DND-41 (cell line): ENCODE measurements at regions not wholly inside any gene's neighbourhood (a gene's known extent, or its start where the extent isn't known, plus 50 kb on each side); places are given as distances from the start of the nearest gene placed in this dataset.
"Not testable (repeated sequence)": the region's sequence is repeated elsewhere in the genome, so short reads cannot be mapped to it uniquely, and the experiment has no call there.

Source experiments
- ATAC-seq: fragments of 200-7000 bp; cut with Tn5 transposase; 3 replicates; pipeline ENCODE4 v1.9.1; 2021; ENCODE audit warnings: low read depth; ENCODE audit not compliant: insufficient read depth
- DNase-seq: peaks from one replicate; pipeline ENCODE4 v3.0.0-alpha.2; 2020
- H2AFZ ChIP-seq: 2 replicates; pipeline ENCODE4 v1.6.0; 2012; ENCODE audit warnings: low read depth, low read length
- H3K27ac ChIP-seq: 2 replicates; pipeline ENCODE4 v1.5.1; 2012; ENCODE audit warnings: low read length, inconsistent platforms
- H3K27me3 ChIP-seq: fragments of 200-600 bp; sonication (generic); 2 replicates; pipeline ENCODE4 v1.6.0; 2012; ENCODE audit warnings: low read length, mild to moderate bottlenecking, inconsistent platforms; ENCODE audit not compliant: insufficient read depth, poor library complexity
- H3K36me3 ChIP-seq: 2 replicates; pipeline ENCODE4 v1.5.1; 2012; ENCODE audit warnings: low read length, inconsistent platforms; ENCODE audit not compliant: insufficient read depth
- H3K4me1 ChIP-seq: 2 replicates; pipeline ENCODE4 v1.5.1; 2012; ENCODE audit warnings: mild to moderate bottlenecking, low read length; ENCODE audit not compliant: insufficient read depth
- H3K4me2 ChIP-seq: 2 replicates; pipeline ENCODE4 v1.6.0; 2012; ENCODE audit warnings: mild to moderate bottlenecking, moderate library complexity, low read length, inconsistent platforms; ENCODE audit not compliant: insufficient read depth
- H3K4me3 ChIP-seq, 2 experiments: fragments of 200-600 bp in 1 of 2; shearing (Covaris generic) in 1 of 2; 2 replicates each; pipeline ENCODE4 v1.5.1; 2012 to 2016; ENCODE audit warnings: inconsistent platforms in 2 of 2, low read length in 2 of 2, mild to moderate bottlenecking in 2 of 2, low read depth in 1 of 2, moderate library complexity in 1 of 2
- H3K79me2 ChIP-seq: 2 replicates; pipeline ENCODE4 v1.6.0; 2012; ENCODE audit warnings: low read length, inconsistent platforms; ENCODE audit not compliant: insufficient read depth
- H3K9ac ChIP-seq: 2 replicates; pipeline ENCODE4 v1.6.0; 2012; ENCODE audit warnings: low read depth, mild to moderate bottlenecking, inconsistent platforms, low read length, moderate library complexity
- H3K9me3 ChIP-seq: 2 replicates; pipeline ENCODE4 v1.5.1; 2012; ENCODE audit warnings: low read length, moderate library complexity, mild to moderate bottlenecking, inconsistent platforms; ENCODE audit not compliant: insufficient read depth, severe bottlenecking
- H4K20me1 ChIP-seq: 2 replicates; pipeline ENCODE4 v1.6.0; 2012; ENCODE audit warnings: low read length; ENCODE audit not compliant: insufficient read depth
- EZH2 ChIP-seq: IDR thresholded peaks from 3 replicates; pipeline ENCODE4 v1.6.1; 2012; ENCODE audit warnings: borderline replicate concordance, low read depth, mild to moderate bottlenecking, moderate library complexity, low read length, inconsistent platforms; ENCODE audit not compliant: severe bottlenecking
- TF ChIP-seq, protein P1 (sequence below): IDR thresholded peaks from 2 replicates; pipeline ENCODE4 v1.5.1; 2012; ENCODE audit warnings: borderline replicate concordance, low read length, moderate library complexity, mild to moderate bottlenecking; ENCODE audit not compliant: poor library complexity, severe bottlenecking; ENCODE audit errors: extremely low read depth

DNA sequence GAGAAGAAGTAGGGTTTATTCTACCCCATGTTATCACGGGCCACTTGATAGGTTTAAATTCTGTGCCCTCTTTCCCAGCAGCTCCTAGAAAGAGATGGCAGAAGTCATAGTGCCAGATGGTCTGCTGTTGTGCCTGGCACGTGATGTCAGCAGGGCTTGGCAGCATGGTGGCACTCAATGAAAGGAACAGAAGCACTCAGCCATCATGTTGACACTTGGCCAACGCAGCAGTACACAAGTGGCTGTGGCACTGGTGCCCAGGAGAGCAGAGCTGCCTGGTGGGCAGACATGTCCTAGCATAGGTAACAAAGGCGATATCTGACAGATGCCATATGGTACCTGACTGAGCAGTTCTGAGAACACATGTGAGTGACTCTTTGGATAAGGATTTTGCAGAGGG lies 796.4 kb upstream of the ACO1 start:
- no peak overlapping the region for H3K9ac ChIP-seq
- no peaks in the 10 kb centered on the region for H3K9me3 ChIP-seq
- no peaks in the 10 kb centered on the region for H3K27me3 ChIP-seq
- ATAC-seq (no peak), DNase-seq (no peak)
- no peak overlapping the region for H2AFZ ChIP-seq
- H3K27ac ChIP-seq, result no peak overlapping the region
- TF ChIP-seq, protein P1, sequence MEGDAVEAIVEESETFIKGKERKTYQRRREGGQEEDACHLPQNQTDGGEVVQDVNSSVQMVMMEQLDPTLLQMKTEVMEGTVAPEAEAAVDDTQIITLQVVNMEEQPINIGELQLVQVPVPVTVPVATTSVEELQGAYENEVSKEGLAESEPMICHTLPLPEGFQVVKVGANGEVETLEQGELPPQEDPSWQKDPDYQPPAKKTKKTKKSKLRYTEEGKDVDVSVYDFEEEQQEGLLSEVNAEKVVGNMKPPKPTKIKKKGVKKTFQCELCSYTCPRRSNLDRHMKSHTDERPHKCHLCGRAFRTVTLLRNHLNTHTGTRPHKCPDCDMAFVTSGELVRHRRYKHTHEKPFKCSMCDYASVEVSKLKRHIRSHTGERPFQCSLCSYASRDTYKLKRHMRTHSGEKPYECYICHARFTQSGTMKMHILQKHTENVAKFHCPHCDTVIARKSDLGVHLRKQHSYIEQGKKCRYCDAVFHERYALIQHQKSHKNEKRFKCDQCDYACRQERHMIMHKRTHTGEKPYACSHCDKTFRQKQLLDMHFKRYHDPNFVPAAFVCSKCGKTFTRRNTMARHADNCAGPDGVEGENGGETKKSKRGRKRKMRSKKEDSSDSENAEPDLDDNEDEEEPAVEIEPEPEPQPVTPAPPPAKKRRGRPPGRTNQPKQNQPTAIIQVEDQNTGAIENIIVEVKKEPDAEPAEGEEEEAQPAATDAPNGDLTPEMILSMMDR, result no peak
- no peaks in the 10 kb centered on the region for H3K4me1 ChIP-seq
- H3K79me2 ChIP-seq, result no peaks in the 10 kb centered on the region
- no peaks in the 10 kb centered on the region for H3K36me3 ChIP-seq
- no peaks in the 10 kb centered on the region for H4K20me1 ChIP-seq
- no peak overlapping the region for H3K4me2 ChIP-seq
- H3K4me3 ChIP-seq, result no peak overlapping the region

DNA sequence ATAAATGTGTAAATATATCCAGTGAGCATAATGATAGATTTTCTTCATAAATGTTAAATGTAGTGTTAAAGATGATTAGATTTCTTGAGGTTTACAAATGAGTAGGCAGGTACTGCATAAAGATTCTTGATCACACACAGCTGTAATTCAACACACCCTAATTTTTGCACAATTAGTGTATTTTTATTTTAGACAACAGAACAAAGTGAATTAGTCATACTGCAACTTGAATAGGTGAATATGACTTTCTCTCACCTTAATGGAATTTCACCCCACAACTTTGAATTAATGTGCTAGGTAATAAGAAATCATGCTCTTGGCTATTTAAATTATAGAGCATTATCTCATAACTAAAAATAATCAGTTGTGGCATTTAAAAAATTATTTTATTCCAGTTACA lies 795.7 kb upstream of the ACO1 start:
- no peak overlapping the region for H3K9ac ChIP-seq
- H3K9me3 ChIP-seq, result no peaks in the 10 kb centered on the region
- H3K36me3 ChIP-seq, result no peaks in the 10 kb centered on the region
- no peak overlapping the region for H3K4me3 ChIP-seq
- no peaks in the 10 kb centered on the region for H3K27me3 ChIP-seq
- H3K79me2 ChIP-seq, result no peaks in the 10 kb centered on the region
- no peaks in the 10 kb centered on the region for H3K4me1 ChIP-seq
- no peak overlapping the region for H3K4me2 ChIP-seq
- TF ChIP-seq, protein P1, result no peak
- no peak for TF ChIP-seq EZH2
- DNase-seq, result no peak
- no peaks in the 10 kb centered on the region for H4K20me1 ChIP-seq
- ATAC-seq, result no peak
- no peak overlapping the region for H3K27ac ChIP-seq
- no peak overlapping the region for H2AFZ ChIP-seq

GRCh38 chr9:31590091-31590490 lies 794.4 kb upstream of the ACO1 start:
- Histone ChIP-seq H3K9me3 (no peaks in the 10 kb centered on the region), H3K79me2 (no peaks in the 10 kb centered on the region), H3K4me2 (no peak overlapping the region), H3K4me1 (no peaks in the 10 kb centered on the region), H4K20me1 (no peaks in the 10 kb centered on the region), H3K9ac (no peak overlapping the region), H3K36me3 (no peaks in the 10 kb centered on the region), H3K27me3 (no peaks in the 10 kb centered on the region), H3K4me3 (no peak overlapping the region), H3K27ac (no peak overlapping the region), H2AFZ (no peak overlapping the region)
- TF ChIP-seq EZH2, result no peak
- TF ChIP-seq, protein P1, result no peak
- ATAC-seq (no peak), DNase-seq (no peak)

GRCh38 chr9:31597086-31597485 lies 787.4 kb upstream of the ACO1 start:
- not testable (repeated sequence) for H2AFZ ChIP-seq, ATAC-seq, H3K4me1 ChIP-seq

More at GRCh38 chr9:31597086-31597485, 787.4 kb upstream of the ACO1 start:
- DNase-seq, H3K9me3 ChIP-seq, H3K4me2 ChIP-seq, H4K20me1 ChIP-seq, H3K79me2 ChIP-seq, H3K4me3 ChIP-seq, H3K36me3 ChIP-seq, H3K27ac ChIP-seq, H3K27me3 ChIP-seq, H3K9ac ChIP-seq: not testable (repeated sequence)
